ENCODE measurements at regions not wholly inside any gene's neighbourhood (a gene's known extent, or its start where the extent isn't known, plus 50 kb on each side); places are given as distances from the start of the nearest gene placed in this dataset.

DNA sequence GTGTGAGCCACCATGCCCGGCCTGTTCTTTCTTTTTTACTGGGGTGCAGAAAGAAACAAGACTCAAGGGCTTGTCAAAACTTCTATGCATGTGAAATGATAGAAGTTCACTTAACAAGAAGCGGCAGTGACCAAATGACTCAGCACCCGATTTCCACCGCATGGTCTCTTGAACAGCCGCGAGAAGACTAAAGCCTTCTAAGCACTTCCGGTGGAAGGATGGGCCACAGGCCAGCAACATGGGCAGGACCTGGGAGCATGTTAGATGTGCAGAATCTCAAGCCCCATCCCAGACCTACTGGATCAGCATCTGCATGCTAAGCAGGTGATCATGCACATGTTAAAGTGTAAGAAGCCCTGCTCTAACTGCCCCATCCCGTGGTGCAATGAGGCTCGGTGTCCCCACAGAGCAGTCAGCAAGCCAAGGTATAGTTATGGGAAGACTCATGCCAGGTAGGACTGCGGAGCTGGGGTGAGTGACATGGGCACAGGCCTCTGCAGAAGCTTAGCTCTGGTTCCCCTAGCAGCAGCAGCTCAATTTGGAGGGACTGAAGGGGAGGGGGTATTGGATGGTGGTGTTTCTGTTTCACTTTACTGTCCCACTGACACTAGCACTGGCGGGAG lies 88.5 kb upstream of the HNF1B start:
- DNase-seq (no peak), ATAC-seq (ENCODE audit: low read depth) (no peak)
- peaks cover 12% of the 10 kb centered on the region for H3K27me3 Mint-ChIP-seq
- H3K4me3 Mint-ChIP-seq: no peak overlapping the region
- H3K27ac ChIP-seq (ENCODE audit: low read length in 2 of 2): no peak overlapping the region
- H3K36me3 ChIP-seq (replicated peaks in 1 of 2; ENCODE audit: control extremely low read depth in 1 of 2, control insufficient read depth in 1 of 2, extremely low read depth in 1 of 2, insufficient read depth in 2 of 2, low read length in 1 of 2): no peaks in the 10 kb centered on the region
- H3K9me3 ChIP-seq (ENCODE audit: control extremely low read depth in 1 of 3, control insufficient read depth in 2 of 3, insufficient read depth in 1 of 3, low read length in 2 of 3): no peaks in the 10 kb centered on the region
- 52% methylated on average over 9 of the region's 11 CpGs for WGBS (ENCODE audit: insufficient coverage)
- ChIA-PET CTCF (no interaction called here), POLR2A (no interaction called here)
- H3K9ac ChIP-seq (ENCODE audit: low read length): no peak overlapping the region
- intact Hi-C loops (cut with micrococcal nuclease): no loop called here
- no peaks in the 10 kb centered on the region for H3K79me2 ChIP-seq (ENCODE audit: control insufficient read depth, insufficient read depth, low read length)
- peaks cover 0 to 3% (median 0%) of the 10 kb centered on the region in 4 experiments for H3K27me3 ChIP-seq (replicated peaks in 1 of 4; ENCODE audit: control extremely low read depth in 1 of 4, control insufficient read depth in 3 of 4, insufficient read depth in 4 of 4, low read length in 3 of 4)
- no peak overlapping the region for H3K4me3 ChIP-seq (ENCODE audit: control extremely low read depth in 1 of 5, extremely low read depth in 1 of 5, insufficient read depth in 1 of 5, low read depth in 2 of 5, low read length in 4 of 5)
- no peak overlapping the region for H3K27ac Mint-ChIP-seq
- TF ChIP-seq, protein P1, sequence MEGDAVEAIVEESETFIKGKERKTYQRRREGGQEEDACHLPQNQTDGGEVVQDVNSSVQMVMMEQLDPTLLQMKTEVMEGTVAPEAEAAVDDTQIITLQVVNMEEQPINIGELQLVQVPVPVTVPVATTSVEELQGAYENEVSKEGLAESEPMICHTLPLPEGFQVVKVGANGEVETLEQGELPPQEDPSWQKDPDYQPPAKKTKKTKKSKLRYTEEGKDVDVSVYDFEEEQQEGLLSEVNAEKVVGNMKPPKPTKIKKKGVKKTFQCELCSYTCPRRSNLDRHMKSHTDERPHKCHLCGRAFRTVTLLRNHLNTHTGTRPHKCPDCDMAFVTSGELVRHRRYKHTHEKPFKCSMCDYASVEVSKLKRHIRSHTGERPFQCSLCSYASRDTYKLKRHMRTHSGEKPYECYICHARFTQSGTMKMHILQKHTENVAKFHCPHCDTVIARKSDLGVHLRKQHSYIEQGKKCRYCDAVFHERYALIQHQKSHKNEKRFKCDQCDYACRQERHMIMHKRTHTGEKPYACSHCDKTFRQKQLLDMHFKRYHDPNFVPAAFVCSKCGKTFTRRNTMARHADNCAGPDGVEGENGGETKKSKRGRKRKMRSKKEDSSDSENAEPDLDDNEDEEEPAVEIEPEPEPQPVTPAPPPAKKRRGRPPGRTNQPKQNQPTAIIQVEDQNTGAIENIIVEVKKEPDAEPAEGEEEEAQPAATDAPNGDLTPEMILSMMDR (IDR thresholded peaks at IDR 0.05): no peak
- TF ChIP-seq EZH2 (IDR thresholded peaks at IDR 0.05; ENCODE audit: borderline replicate concordance, insufficient read depth, low read depth, low read length, poor library complexity, severe bottlenecking): no peak
- H3K4me1 ChIP-seq (ENCODE audit: control insufficient read depth in 2 of 2, insufficient read depth in 2 of 2, low read length in 2 of 2): peaks cover 22% of the 10 kb centered on the region in 2 donors
- H3K4me2 ChIP-seq (replicated peaks; ENCODE audit: low read depth, low read length, poor library complexity, severe bottlenecking): no peak overlapping the region
- H3K4me1 Mint-ChIP-seq: peaks cover 30% of the 10 kb centered on the region
- no peak overlapping the region for H2AFZ ChIP-seq (ENCODE audit: insufficient read depth, low read depth, low read length, poor library complexity, severe bottlenecking)
- H4K20me1 ChIP-seq (ENCODE audit: control insufficient read depth, insufficient read depth, low read length, poor library complexity, severe bottlenecking): no peaks in the 10 kb centered on the region
- H3K9me3 Mint-ChIP-seq (ENCODE audit: insufficient read depth): no peaks in the 10 kb centered on the region

DNA sequence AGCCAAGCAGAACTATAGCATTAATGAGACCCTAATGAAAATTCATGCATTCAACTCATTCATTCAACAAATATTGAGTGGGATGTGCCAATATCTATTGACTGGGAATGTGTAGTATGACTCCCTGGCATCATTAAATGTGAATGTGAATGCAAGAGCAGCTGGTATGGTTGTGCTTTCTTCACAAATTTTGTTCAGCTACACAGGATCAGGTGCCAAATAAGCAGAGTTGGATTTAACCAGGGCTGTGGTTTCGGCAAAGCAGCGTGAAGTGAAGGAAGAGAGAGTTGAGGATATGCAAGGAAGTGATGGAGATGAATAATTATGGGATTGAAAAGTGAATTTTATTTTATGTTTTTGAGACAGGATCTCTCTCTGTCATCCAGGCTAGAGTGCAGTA lies 87.1 kb upstream of the HNF1B start:
- Mint-ChIP-seq H3K4me3 (no peak overlapping the region), H3K27ac (no peak overlapping the region), H3K9me3 (ENCODE audit: insufficient read depth) (no peaks in the 10 kb centered on the region), H3K27me3 (peaks cover 12% of the 10 kb centered on the region), H3K4me1 (peaks cover 36% of the 10 kb centered on the region)
- H3K4me3 ChIP-seq (ENCODE audit: control extremely low read depth in 1 of 5, extremely low read depth in 1 of 5, insufficient read depth in 1 of 5, low read depth in 2 of 5, low read length in 4 of 5): no peak overlapping the region
- no peaks in the 10 kb centered on the region for H3K79me2 ChIP-seq (ENCODE audit: control insufficient read depth, insufficient read depth, low read length)
- H3K9me3 ChIP-seq (ENCODE audit: control extremely low read depth in 1 of 3, control insufficient read depth in 2 of 3, insufficient read depth in 1 of 3, low read length in 2 of 3): no peaks in the 10 kb centered on the region
- H4K20me1 ChIP-seq (ENCODE audit: control insufficient read depth, insufficient read depth, low read length, poor library complexity, severe bottlenecking): no peaks in the 10 kb centered on the region
- H3K4me1 ChIP-seq (ENCODE audit: control insufficient read depth in 2 of 2, insufficient read depth in 2 of 2, low read length in 2 of 2): peaks cover 28 to 36% of the 10 kb centered on the region in 2 donors
- no peak for DNase-seq
- no peak for ATAC-seq (ENCODE audit: low read depth)
- intact Hi-C loops (cut with micrococcal nuclease): no loop called here
- 96% methylated on average over 2 of the region's 2 CpGs for WGBS (ENCODE audit: insufficient coverage)
- no peak overlapping the region for H3K9ac ChIP-seq (ENCODE audit: low read length)
- no peak overlapping the region for H2AFZ ChIP-seq (ENCODE audit: insufficient read depth, low read depth, low read length, poor library complexity, severe bottlenecking)
- TF ChIP-seq, protein P1 (IDR thresholded peaks at IDR 0.05): no peak
- no peak for TF ChIP-seq EZH2 (IDR thresholded peaks at IDR 0.05; ENCODE audit: borderline replicate concordance, insufficient read depth, low read depth, low read length, poor library complexity, severe bottlenecking)
- no peaks in the 10 kb centered on the region for H3K36me3 ChIP-seq (replicated peaks in 1 of 2; ENCODE audit: control extremely low read depth in 1 of 2, control insufficient read depth in 1 of 2, extremely low read depth in 1 of 2, insufficient read depth in 2 of 2, low read length in 1 of 2)
- H3K27ac ChIP-seq (ENCODE audit: low read length in 2 of 2): no peak overlapping the region
- peaks cover 0 to 3% (median 0%) of the 10 kb centered on the region in 4 experiments for H3K27me3 ChIP-seq (replicated peaks in 1 of 4; ENCODE audit: control extremely low read depth in 1 of 4, control insufficient read depth in 3 of 4, insufficient read depth in 4 of 4, low read length in 3 of 4)
- ChIA-PET CTCF (interaction anchor here (0.5 to 1.2 kb wide), 2 partner anchors 17 to 188 kb away, joined by 3 read pairs; no protein-coding TSS in a partner anchor), POLR2A (no interaction called here)
- H3K4me2 ChIP-seq (replicated peaks; ENCODE audit: low read depth, low read length, poor library complexity, severe bottlenecking): no peak overlapping the region
